ENCODE measurements at regions not wholly inside any gene's neighbourhood (a gene's known extent, or its start where the extent isn't known, plus 50 kb on each side); places are given as distances from the start of the nearest gene placed in this dataset.

DNA sequence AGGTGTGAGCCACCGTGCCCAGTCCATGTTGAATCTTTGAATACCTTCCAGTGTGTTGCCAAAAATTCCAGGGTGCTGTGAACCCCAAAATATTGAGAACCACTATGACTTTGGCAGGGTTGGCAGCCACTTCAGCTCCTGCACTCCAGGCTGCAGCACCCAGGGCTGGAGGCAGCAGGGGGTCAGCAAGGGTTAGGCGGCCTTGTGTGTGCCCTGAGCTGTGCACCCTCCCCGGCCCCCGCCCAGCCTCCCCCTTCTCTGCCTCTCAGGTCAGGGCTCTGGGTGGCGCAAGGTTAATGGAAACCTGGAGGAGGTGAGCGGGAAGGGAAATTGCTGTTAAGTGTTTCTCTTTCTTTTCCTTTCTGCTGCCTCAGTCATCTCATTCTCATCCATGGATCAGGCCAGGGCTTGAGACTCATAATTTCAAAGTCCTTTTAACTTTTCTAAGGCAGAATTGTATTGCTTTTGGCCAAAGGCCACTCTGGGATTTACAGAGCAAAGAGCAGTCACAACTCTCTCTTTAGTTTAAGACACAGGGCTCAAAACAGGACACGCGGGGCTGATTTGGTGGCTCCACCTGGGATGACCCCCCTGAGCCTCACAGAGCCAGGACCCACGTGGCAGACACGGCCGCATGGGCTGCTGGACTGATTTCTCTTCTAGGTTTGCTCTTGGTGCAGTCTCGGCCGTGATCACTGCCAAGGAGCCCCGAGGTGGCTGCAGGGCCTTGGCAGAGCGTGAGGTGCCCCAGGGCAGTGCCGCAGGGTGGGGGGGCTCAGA lies 212.3 kb downstream of the PTPRU start:
- DNase-seq (ENCODE audit: low spot score) = peak; percentile 58
- H3K27ac Mint-ChIP-seq (ENCODE audit: unreplicated experiment) = no peak overlapping the region

DNA sequence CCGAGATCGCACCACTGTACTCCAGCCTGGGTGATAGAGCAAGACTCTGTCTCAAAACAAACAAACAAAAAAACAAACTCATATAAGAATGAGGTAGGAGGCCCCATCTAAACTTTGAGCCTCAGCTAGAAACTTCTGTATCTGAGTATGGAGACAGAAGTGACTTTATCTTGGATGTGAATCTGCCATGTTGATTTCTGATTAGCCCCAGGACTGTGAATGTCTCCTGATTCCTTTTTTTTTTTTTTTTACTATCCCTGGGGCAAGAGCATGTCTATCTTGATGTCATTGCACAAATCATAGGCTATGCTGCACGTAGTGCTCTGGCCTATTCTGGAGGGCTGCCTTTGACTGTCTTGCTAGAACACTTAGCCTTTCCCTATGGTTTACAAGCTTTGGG lies 211.0 kb downstream of the PTPRU start:
- no peaks in the 10 kb centered on the region for H3K9me3 Mint-ChIP-seq (ENCODE audit: low read depth)
- H3K36me3 Mint-ChIP-seq (ENCODE audit: low read depth) = no peaks in the 10 kb centered on the region
- no peaks in the 10 kb centered on the region for H3K4me1 Mint-ChIP-seq (ENCODE audit: low read depth)
- no peak for DNase-seq (ENCODE audit: low spot score)
- TF ChIP-seq, protein P1, sequence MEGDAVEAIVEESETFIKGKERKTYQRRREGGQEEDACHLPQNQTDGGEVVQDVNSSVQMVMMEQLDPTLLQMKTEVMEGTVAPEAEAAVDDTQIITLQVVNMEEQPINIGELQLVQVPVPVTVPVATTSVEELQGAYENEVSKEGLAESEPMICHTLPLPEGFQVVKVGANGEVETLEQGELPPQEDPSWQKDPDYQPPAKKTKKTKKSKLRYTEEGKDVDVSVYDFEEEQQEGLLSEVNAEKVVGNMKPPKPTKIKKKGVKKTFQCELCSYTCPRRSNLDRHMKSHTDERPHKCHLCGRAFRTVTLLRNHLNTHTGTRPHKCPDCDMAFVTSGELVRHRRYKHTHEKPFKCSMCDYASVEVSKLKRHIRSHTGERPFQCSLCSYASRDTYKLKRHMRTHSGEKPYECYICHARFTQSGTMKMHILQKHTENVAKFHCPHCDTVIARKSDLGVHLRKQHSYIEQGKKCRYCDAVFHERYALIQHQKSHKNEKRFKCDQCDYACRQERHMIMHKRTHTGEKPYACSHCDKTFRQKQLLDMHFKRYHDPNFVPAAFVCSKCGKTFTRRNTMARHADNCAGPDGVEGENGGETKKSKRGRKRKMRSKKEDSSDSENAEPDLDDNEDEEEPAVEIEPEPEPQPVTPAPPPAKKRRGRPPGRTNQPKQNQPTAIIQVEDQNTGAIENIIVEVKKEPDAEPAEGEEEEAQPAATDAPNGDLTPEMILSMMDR (IDR thresholded peaks at IDR 0.05) = no peak
- no peak overlapping the region for H3K27ac Mint-ChIP-seq (ENCODE audit: unreplicated experiment)
- peaks cover 34% of the 10 kb centered on the region for H3K27me3 Mint-ChIP-seq (ENCODE audit: low read depth)
- no peak overlapping the region for H3K4me3 Mint-ChIP-seq (ENCODE audit: unreplicated experiment)

More for the DNA sequence above, 212.3 kb downstream of the PTPRU start:
- no peaks in the 10 kb centered on the region for H3K9me3 Mint-ChIP-seq (ENCODE audit: low read depth)
- H3K4me3 Mint-ChIP-seq (ENCODE audit: unreplicated experiment) = no peak overlapping the region
- no peaks in the 10 kb centered on the region for H3K4me1 Mint-ChIP-seq (ENCODE audit: low read depth)
- TF ChIP-seq, protein P1 (IDR thresholded peaks at IDR 0.05) = no peak
- peaks cover 25% of the 10 kb centered on the region for H3K27me3 Mint-ChIP-seq (ENCODE audit: low read depth)
- no peaks in the 10 kb centered on the region for H3K36me3 Mint-ChIP-seq (ENCODE audit: low read depth)

DNA sequence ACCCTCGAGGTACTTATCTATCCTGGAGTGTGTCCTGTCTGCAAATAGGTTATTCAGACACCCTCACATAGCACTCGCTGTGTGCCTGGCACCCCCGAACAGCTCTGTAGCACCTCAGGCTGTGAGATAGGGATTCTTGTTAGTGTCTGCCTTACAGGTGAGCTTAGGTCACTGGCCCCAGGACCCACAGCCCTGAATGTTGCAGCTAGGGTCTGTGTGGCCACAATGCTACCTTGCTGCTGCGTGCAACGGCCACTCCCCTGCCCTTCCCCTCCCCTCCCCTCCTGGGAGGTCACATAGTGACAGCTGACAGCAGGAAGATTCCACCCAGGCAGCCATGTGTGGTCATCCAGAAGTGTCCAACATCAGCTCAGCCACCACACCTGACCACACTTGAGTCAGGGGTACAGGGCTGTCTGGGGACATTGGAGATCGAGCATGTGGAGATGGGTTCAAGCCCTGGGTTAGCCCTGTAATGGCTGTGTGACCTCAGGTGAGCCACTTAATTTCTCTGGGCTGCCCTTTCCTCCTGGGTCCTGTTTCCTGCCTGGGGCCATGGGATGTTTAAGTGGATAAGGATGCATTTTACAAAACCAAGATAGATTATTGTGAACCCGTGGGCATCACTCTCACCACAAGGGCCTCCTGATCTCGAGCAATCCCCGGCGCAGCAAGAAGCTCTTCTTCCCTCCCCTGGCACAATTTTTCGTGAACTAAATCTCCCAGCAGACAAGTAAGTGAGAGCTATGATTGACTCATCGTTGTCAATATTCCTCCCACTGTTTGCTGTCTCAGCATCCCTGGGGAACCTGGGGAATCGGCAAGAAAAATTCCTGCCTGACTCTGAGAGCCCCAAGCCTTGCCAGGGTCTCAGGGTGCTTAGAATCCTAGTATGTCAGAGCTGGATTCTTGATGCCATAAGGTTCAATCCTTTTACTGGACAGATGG lies 208.7 kb downstream of the PTPRU start:
- Mint-ChIP-seq H3K27me3 (ENCODE audit: low read depth) (peaks cover 45% of the 10 kb centered on the region), H3K27ac (ENCODE audit: unreplicated experiment) (no peak overlapping the region), H3K4me1 (ENCODE audit: low read depth) (no peaks in the 10 kb centered on the region), H3K36me3 (ENCODE audit: low read depth) (no peaks in the 10 kb centered on the region), H3K9me3 (ENCODE audit: low read depth) (no peaks in the 10 kb centered on the region), H3K4me3 (ENCODE audit: unreplicated experiment) (no peak overlapping the region)
- DNase-seq (ENCODE audit: low spot score) = no peak
- TF ChIP-seq, protein P1 (IDR thresholded peaks at IDR 0.05) = no peak

DNA sequence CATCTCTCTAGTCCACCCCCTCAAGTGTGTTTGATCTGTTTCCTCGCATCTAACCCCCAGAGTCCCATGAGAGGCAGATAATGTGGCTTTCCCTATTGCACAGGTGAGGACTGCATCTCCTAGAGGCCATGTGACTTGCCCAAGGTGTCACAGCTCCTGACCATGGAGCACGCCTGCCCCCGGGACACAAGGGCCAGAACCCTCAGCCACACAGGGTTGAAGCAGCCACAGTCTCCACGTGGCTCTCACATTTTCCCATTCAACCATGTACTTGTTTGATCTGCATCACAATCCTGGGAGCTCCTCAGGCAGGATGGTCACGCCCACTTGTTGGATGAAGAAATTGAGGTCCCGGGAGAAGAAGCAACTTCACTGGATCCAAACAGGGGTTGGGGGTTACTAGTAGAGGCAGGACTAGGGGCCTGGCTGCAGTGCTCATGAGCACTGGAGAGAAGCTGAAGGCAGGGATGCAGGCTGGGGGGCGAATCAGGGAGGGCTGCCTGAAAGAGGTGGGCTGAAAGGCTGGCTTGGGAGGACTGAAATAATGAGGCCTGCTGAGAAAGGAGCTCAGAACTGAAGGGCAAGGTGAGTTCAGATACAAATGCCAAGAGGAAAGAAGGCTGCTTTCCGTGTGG lies 207.9 kb downstream of the PTPRU start:
- Mint-ChIP-seq H3K4me3 (ENCODE audit: unreplicated experiment) (no peak overlapping the region), H3K9me3 (ENCODE audit: low read depth) (no peaks in the 10 kb centered on the region), H3K36me3 (ENCODE audit: low read depth) (no peaks in the 10 kb centered on the region), H3K4me1 (ENCODE audit: low read depth) (no peaks in the 10 kb centered on the region), H3K27ac (ENCODE audit: unreplicated experiment) (no peak overlapping the region), H3K27me3 (ENCODE audit: low read depth) (peaks cover 50% of the 10 kb centered on the region)
- TF ChIP-seq, protein P1 (IDR thresholded peaks at IDR 0.05) = no peak
- DNase-seq (ENCODE audit: low spot score) = no peak
